GM12892 (cell line): ENCODE measurements at regions not wholly inside any gene's neighbourhood (a gene's known extent, or its start where the extent isn't known, plus 50 kb on each side); places are given as distances from the start of the nearest gene placed in this dataset.

Experiments
- POLR2A ChIP-seq: IDR thresholded peaks from 2 replicates; pipeline ENCODE4 v1.6.1; 2011; ENCODE audit warnings: low read depth, low read length, control low read depth
- POLR2AphosphoS5 ChIP-seq: IDR thresholded peaks from 2 replicates; pipeline ENCODE4 v1.6.1; 2011; ENCODE audit warnings: low read depth, low read length, control low read depth
- TAF1 ChIP-seq: IDR thresholded peaks from 2 replicates; pipeline ENCODE4 v1.6.1; 2011; ENCODE audit warnings: low read depth, mild to moderate bottlenecking, control low read depth, low read length, borderline replicate concordance

GRCh38 chr2:12897181-12897580 is 180.4 kb downstream of the TRIB2 start:
- TF ChIP-seq POLR2A (no peak), POLR2AphosphoS5 (no peak), TAF1 (no peak)
